Endothelial cell of umbilical vein (primary cell): ENCODE measurements at regions not wholly inside any gene's neighbourhood (a gene's known extent, or its start where the extent isn't known, plus 50 kb on each side); places are given as distances from the start of the nearest gene placed in this dataset.

Source experiments
- BruUV-seq: library from RNA; stranded (reverse); fragments of 400-500 nt; replicated peaks from 2 replicates; lab custom pipeline; 2021; lab: Mats Ljungman, UMichigan
- CTCF ChIA-PET: fragments of 300-600, 350-600 bp; sonication (Branson Sonifier 250); formaldehyde crosslinking; loops from one replicate; lab custom pipeline; 2021; ENCODE audit warnings: antibody characterized with exemption, inconsistent platforms; lab: Charles Lee
- POLR2A ChIA-PET: fragments of 300-600, 350-600 bp; sonication (Branson Sonifier 250); formaldehyde crosslinking; loops from one replicate; lab custom pipeline; 2021; ENCODE audit warnings: antibody characterized with exemption, inconsistent platforms; lab: Charles Lee
- DNase-seq: peaks from one replicate; pipeline ENCODE4 v3.0.0-alpha.2; 2011; ENCODE audit warnings: low read depth, low spot score
- FAIRE-seq: peaks from 2 replicates; lab custom pipeline; 2011; peaks lifted over from hg19 to GRCh38; lab: Jason Lieb, UNC
- H2AFZ ChIP-seq: 2 replicates; pipeline ENCODE4 v1.6.0; 2012; ENCODE audit warnings: low read depth, low read length, control low read depth, inconsistent platforms
- H3K27ac ChIP-seq: 2 replicates; pipeline ENCODE4 v1.5.1; 2011; ENCODE audit warnings: low read depth, mild to moderate bottlenecking, control low read depth, low read length, moderate library complexity; ENCODE audit not compliant: insufficient read depth
- H3K27me3 ChIP-seq, 2 experiments: 2 replicates each; pipeline versions ENCODE4 v1.6.0 to v1.6.1; 2011; ENCODE audit warnings: low read length in 2 of 2, mixed read lengths in 1 of 2; ENCODE audit not compliant: control insufficient read depth in 2 of 2, insufficient read depth in 2 of 2
- H3K36me3 ChIP-seq, 2 experiments: 2 replicates in 1 of 2; 3 replicates in 1 of 2; pipeline ENCODE4 v1.5.1; 2011; ENCODE audit warnings: low read length in 2 of 2, mild to moderate bottlenecking in 1 of 2, moderate library complexity in 1 of 2; ENCODE audit not compliant: control insufficient read depth in 2 of 2, insufficient read depth in 2 of 2; ENCODE audit errors: extremely low read depth in 1 of 2
- H3K4me1 ChIP-seq: 3 replicates; pipeline ENCODE4 v1.5.1; 2011; ENCODE audit warnings: mild to moderate bottlenecking, low read length; ENCODE audit not compliant: control insufficient read depth, insufficient read depth; ENCODE audit errors: extremely low read depth
- H3K4me2 ChIP-seq: 2 replicates; pipeline ENCODE4 v1.6.1; 2011; ENCODE audit warnings: low read length, control low read depth, mixed read lengths; ENCODE audit not compliant: insufficient read depth
- H3K4me3 ChIP-seq, 3 experiments: fragments of 200-600 bp in 1 of 3; sonication (generic), shearing (Covaris generic) in 1 of 3; replicated peaks in 1 of 3; 2 replicates each; pipeline ENCODE4 v1.5.1; 2011 to 2016; ENCODE audit warnings: control low read depth in 3 of 3, low read length in 3 of 3, mild to moderate bottlenecking in 2 of 3, inconsistent platforms in 1 of 3, low read depth in 1 of 3, moderate library complexity in 1 of 3; ENCODE audit not compliant: insufficient read depth in 1 of 3
- H3K79me2 ChIP-seq: 2 replicates; pipeline ENCODE4 v1.6.0; 2012; ENCODE audit warnings: low read length, inconsistent platforms; ENCODE audit not compliant: control insufficient read depth, insufficient read depth
- H3K9ac ChIP-seq: replicated peaks from 2 replicates; pipeline ENCODE3; 2011; ENCODE audit warnings: low read length, control low read depth; ENCODE audit not compliant: insufficient read depth; ENCODE audit errors: extremely low read depth
- H3K9me1 ChIP-seq: replicated peaks from 3 replicates; pipeline ENCODE4 v1.6.0; 2011; ENCODE audit warnings: mild to moderate bottlenecking, low read length; ENCODE audit not compliant: control insufficient read depth, insufficient read depth; ENCODE audit errors: extremely low read depth
- H3K9me3 ChIP-seq: replicated peaks from 2 replicates; pipeline ENCODE4 v1.5.1; 2012; ENCODE audit warnings: low read length, inconsistent platforms; ENCODE audit not compliant: control insufficient read depth, insufficient read depth
- H4K20me1 ChIP-seq: replicated peaks from 2 replicates; pipeline ENCODE3; 2011; ENCODE audit warnings: mild to moderate bottlenecking, low read length; ENCODE audit not compliant: control insufficient read depth, insufficient read depth; ENCODE audit errors: extremely low read depth
- EZH2 ChIP-seq: IDR thresholded peaks from 2 replicates; pipeline ENCODE4 v1.6.1; 2012; ENCODE audit warnings: borderline replicate concordance, low read depth, mild to moderate bottlenecking, moderate library complexity, low read length, inconsistent platforms; ENCODE audit not compliant: severe bottlenecking
- FOS ChIP-seq: IDR thresholded peaks from 2 replicates; pipeline ENCODE4 v1.6.1; 2011; ENCODE audit warnings: mild to moderate bottlenecking, low read length, moderate library complexity, borderline replicate concordance; ENCODE audit not compliant: insufficient read depth
- GATA2 ChIP-seq: IDR thresholded peaks from 2 replicates; pipeline ENCODE4 v1.7.0; 2011; ENCODE audit warnings: low read depth, mild to moderate bottlenecking, moderate library complexity, mixed read lengths, low read length; ENCODE audit not compliant: insufficient read length, insufficient read depth
- JUN ChIP-seq: IDR thresholded peaks from 2 replicates; pipeline ENCODE4 v1.6.1; 2011; ENCODE audit warnings: borderline replicate concordance, low read depth; ENCODE audit not compliant: insufficient read length, insufficient read depth
- MAX ChIP-seq: IDR thresholded peaks from 2 replicates; pipeline ENCODE4 v1.6.1; 2011; ENCODE audit not compliant: insufficient read depth, insufficient read length
- POLR2A ChIP-seq: IDR thresholded peaks from 2 replicates; pipeline ENCODE4 v1.6.1; 2012; ENCODE audit warnings: low read depth, mild to moderate bottlenecking, control low read depth, low read length
- POLR2AphosphoS5 ChIP-seq: IDR thresholded peaks from 2 replicates; pipeline ENCODE4 v1.6.1; 2012; ENCODE audit warnings: low read depth, mild to moderate bottlenecking, control low read depth, low read length, moderate library complexity; ENCODE audit not compliant: insufficient read depth
- dilution Hi-C: fragments of 300-500 bp; cut with MboI; formaldehyde crosslinking; loops from one replicate; pipeline ENCODE4 v1.15.0; 2019; ENCODE audit warnings: low sequenced_read_pairs; ENCODE audit not compliant: extremely low pct_ligation_motif_present
- intact Hi-C: fragments of 100-400 bp; cut with micrococcal nuclease; formaldehyde crosslinking; loops from one replicate; pipeline ENCODE4 v1.10.0; 2022

- Histone ChIP-seq H3K4me1 (no peaks in the 10 kb centered on the region), H3K27me3 (no peaks in the 10 kb centered on the region), H3K36me3 (no peaks in the 10 kb centered on the region), H3K4me3 (no peak overlapping the region), H3K4me2 (no peak overlapping the region), H3K9ac (no peak overlapping the region), H3K9me3 (peaks cover 1% of the 10 kb centered on the region), H3K27ac (no peak overlapping the region), H3K9me1 (no peaks in the 10 kb centered on the region), H2AFZ (no peak overlapping the region), H4K20me1 (no peaks in the 10 kb centered on the region), H3K79me2 (no peaks in the 10 kb centered on the region)
- CTCF ChIA-PET: no interaction called here
- TF ChIP-seq FOS: no peak
- TF ChIP-seq JUN: no peak
- TF ChIP-seq GATA2: no peak
- TF ChIP-seq POLR2AphosphoS5: no peak
- TF ChIP-seq EZH2: no peak
- TF ChIP-seq MAX: no peak
- BruUV-seq: no TSS peak
- no peak for DNase-seq
- no peak for FAIRE-seq
- intact Hi-C loops: no loop called here
- dilution Hi-C loops: no loop called here
- POLR2A ChIA-PET: no interaction called here
Observed at GRCh38 chr3:74273091-74273490, 341.4 kb downstream of the CNTN3 start.

- H3K9me1 ChIP-seq: no peaks in the 10 kb centered on the region
- H3K79me2 ChIP-seq: no peaks in the 10 kb centered on the region
- no peak overlapping the region for H3K27ac ChIP-seq
- H3K36me3 ChIP-seq: no peaks in the 10 kb centered on the region
- no peak overlapping the region for H3K4me3 ChIP-seq
- no peak for FAIRE-seq
- dilution Hi-C loops: no loop called here
- H3K4me2 ChIP-seq: no peak overlapping the region
- no peak overlapping the region for H2AFZ ChIP-seq
- H3K4me1 ChIP-seq: no peaks in the 10 kb centered on the region
- no peaks in the 10 kb centered on the region for H3K27me3 ChIP-seq
- CTCF ChIA-PET: no interaction called here
- peaks cover 1% of the 10 kb centered on the region for H3K9me3 ChIP-seq
- BruUV-seq: no TSS peak
- POLR2A ChIA-PET: no interaction called here
- no peak for DNase-seq
- no peaks in the 10 kb centered on the region for H4K20me1 ChIP-seq
- TF ChIP-seq POLR2AphosphoS5 (no peak), POLR2A (no peak), EZH2 (no peak), JUN (no peak)
- H3K9ac ChIP-seq: no peak overlapping the region
- intact Hi-C loops: no loop called here
Observed at GRCh38 chr3:74271541-74271940, 342.9 kb downstream of the CNTN3 start.
